NCI-H1694 treated with DMSO at 0.1 percent for 48 hours (cell line): ENCODE measurements at regions not wholly inside any gene's neighbourhood (a gene's known extent, or its start where the extent isn't known, plus 50 kb on each side); places are given as distances from the start of the nearest gene placed in this dataset.

Source experiments
- DNase-seq: peaks from one replicate; lab custom pipeline; 2025; lab: John Stamatoyannopoulos, UW

DNA sequence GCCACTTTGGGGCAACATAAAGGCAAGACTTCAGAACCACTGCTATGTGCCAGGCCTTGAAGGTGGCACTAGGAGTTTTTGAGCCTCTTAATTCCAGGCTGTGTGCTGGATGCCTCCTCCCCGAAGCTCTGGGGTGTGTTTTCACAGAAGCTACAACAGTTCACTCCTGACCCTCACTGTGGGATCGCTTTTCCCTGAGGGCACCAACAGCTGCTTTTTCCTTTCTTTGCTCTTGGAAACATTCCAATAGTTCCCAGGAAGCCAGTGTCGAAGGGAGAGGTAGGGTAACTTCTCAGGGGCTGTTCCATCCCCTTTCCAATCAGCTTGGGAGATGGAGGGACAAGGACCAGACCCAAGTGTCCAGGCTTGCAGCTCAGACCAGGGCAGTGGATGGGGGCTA is 153.4 kb downstream of the C1orf94 start:
- DNase-seq: no peak

DNA sequence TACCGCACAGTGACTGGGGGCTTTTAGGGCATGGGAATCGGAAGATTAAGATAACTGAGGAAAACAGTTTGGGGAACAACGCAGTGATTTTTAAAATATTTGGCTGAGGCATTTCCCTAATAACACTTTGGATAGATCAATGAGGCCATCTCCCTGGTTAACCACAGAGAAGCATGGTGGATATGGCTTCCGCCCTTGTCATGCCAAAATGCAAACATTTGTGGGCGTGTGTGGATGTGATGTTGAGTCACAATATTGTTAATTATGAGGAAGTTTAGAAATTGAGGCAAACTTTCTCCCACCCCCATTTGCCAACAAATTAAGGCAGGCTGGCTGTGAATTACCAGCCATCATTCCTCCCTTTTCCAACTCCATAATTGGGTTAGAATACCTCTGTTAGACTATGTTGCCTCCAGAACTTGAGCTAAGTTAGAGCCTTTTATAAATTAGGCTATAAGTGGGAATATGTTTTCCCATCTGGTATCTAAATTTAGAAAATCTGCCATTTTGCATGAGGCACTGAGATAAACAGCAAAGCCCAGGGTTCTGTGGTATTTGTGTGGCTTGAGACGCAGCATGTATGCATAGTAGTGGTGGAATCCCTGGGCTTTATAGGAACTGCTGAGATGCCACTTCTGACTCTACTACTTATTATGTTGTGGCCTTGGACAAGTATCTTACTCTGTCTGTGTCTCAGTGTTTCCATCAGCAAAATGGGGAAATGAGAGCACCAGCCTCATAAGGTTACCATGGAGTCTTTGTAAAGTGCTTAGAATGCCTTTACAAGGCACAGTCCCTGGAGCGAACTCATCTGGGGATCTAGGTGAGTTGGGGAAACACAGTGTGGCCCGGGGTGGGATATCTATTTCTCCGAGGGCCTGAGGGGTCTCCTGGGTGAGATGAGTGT is 154.6 kb downstream of the C1orf94 start:
- no peak for DNase-seq

DNA sequence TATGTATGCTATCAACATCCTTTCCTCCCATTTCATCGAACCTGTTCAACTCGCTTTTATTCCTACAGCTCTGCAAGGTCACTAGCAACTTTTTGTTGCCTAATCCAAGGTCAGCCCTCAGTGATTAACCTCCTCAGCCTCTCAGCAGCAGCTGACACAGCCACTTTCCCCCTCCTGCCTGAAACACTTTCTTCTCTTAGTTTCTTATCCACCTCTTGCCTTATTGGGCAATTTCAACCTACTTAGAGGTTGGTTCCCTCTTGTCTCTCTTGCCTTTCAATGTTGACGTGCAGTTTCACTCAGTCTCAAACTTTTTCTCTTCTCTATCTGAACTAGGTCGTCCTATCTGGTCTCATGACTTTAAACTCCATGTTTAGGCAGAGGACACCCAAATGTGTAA is 156.3 kb downstream of the C1orf94 start:
- DNase-seq: no peak

DNA sequence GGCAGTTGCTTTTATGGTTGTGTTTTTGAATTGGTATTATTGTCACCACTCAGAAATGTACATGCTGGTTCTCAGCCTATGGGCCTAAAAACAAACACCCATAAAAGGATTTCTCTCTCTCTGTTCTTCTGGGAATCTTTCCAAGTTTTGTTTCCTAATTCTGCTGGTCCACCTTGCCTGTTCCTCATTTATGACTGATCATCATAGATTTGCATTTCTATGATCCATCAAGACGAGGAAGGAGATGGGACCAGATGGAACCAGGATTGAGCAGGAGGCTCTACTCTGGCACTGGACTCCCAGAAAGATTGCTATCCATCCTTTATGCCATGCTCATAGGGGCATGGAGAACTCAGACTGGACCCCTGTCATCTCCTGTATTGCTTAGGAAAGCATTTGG is 162.2 kb downstream of the C1orf94 start:
- no peak for DNase-seq

DNA sequence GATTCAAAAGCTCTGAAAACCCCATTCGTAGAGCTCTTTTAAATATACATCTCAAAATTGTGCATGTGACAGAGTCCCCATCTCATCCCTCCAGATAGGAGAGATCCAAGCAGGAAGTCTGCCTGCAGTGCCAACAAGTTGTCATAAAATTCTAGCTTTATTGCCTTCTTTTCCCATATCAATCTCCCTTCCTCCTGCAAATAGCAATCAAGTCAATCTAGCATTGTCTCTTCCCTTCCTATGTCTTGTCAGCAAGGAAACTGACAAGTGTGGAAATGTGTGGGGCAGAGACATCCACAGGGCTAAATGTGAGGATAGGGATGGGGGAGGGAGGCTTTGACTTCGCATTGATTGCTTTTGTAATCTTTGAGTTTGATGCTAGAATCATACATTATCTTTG is 165.2 kb downstream of the C1orf94 start:
- no peak for DNase-seq

DNA sequence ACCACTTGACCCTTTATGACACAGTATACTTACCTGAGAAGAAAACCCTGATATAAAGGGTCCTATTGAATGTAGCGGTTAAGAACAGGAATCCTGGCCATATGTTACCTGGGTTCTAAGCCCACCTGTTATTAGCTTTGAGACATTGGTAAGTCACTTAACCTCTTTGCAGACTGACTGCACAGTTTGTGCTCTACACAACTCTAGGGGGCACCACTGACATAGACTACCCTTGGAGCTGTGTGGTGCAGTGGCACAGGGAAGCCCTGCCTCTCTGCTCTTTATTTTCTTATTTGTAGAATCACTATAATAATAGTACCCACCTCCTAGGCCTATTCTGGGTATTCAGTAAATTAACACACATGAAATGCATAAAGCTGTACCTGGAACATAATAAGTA is 165.6 kb downstream of the C1orf94 start:
- DNase-seq: peak; percentile 4

DNA sequence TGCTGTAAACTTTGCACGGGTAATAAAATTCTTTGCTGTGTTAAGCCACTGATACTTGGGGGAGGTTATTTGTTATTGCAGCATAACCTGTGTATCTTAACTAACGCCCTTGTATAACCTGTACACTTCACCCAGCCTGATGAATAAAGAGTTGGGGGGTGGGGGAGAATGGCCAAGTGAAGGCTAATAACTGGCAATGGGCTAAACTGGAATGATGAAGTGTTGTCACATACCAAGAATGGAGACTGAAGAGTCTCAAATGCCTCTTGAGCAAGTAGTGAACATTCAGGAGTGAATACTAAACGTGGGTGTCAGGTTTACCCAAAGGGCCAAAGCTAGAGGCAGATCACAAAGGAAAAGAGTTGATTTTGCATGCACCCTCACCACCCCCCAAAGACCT is 169.4 kb downstream of the C1orf94 start:
- DNase-seq: no peak

DNA sequence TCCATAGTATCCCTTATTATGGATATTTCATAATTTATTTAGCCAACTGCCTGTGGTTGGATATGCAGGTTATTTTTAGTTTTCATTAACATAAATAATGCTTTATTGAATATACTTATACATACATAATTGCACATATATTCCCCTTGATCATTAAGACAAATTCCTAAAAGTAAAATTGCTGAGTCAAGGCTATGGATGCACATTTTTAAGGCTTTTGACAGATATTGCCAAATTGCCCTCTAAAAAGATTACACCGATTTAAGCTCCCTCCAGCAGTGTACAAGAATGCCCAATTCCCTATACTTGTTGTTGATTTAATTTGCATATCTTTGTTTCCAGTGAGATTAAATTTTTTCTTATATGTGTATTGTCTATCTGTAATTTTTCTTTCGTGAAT is 176.7 kb downstream of the C1orf94 start:
- DNase-seq: no peak

DNA sequence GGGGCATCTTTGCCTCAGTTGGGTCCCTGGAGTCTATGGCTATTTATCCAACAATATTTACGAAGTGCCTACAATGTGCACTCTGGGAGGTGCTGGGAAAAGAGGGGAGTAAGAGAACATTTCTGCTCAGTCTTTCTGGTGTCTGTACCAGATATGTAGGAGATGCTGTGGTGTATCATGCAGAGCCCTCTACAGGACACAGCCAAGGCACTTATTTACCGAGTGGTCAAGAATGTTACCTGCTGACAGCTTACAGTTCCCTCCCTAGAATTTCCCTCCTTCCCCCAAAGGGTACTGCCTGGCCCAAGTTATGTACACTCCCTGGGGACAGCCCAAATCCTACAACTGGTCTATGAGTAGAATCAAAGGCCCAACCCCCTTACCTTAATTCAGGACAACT is 177.7 kb downstream of the C1orf94 start:
- no peak for DNase-seq

DNA sequence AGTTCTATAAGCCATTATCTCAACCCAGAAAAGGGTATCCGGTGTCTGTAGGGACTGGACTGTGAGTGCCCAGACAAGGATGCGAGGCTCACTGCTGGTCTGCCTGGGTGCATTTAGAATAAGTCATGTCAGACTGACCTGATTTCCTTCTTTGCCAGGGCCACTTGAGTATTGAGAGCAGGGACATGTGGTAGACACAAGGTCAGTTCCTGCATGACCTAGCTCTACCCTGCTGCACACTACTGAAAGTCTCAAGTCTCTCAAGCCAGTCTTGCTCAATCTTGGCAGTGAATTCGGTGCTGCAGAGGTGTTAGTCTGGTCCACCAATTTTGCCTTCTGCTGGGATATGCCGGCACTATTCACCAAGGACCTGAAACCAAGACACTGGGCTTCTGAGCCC is 180.1 kb downstream of the C1orf94 start:
- DNase-seq: no peak

DNA sequence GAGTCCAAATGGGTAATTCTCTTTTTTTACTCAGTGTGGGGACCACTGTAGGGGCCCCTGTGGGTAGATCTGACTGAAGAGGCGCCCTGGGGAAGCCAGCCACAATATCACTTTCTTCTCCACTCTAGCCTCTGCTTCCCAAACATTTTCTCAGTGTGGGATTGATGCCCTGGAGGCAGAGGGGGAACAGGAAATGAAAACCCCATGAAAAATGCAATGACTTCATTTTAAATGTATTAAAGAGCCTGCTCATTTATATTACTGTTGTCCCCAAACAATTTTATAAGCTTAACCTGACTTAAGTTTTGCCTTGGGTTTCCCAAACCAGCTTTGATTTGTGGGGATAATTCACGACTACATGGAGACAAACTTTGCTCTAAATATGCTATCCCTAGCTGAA is 181.9 kb downstream of the C1orf94 start:
- no peak for DNase-seq

DNA sequence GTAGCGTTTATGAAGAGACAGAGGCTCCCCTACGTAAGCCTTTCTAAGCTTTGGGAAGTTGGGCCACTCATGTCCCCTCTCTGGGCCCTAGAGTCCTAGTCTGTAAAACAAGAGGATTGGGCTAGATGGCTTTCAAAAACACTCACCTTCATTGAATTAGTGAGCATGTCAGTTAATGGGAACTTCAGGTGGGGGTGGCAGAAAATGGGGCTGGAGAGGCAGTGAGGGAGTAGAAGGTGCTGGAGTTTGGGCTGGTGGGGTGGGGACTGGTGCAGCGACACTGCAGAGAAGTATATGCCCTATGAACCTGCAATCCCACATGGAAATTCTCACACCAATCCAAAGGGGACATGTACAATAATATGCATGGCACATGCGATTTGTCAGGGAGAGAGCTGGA is 182.7 kb downstream of the C1orf94 start:
- no peak for DNase-seq

DNA sequence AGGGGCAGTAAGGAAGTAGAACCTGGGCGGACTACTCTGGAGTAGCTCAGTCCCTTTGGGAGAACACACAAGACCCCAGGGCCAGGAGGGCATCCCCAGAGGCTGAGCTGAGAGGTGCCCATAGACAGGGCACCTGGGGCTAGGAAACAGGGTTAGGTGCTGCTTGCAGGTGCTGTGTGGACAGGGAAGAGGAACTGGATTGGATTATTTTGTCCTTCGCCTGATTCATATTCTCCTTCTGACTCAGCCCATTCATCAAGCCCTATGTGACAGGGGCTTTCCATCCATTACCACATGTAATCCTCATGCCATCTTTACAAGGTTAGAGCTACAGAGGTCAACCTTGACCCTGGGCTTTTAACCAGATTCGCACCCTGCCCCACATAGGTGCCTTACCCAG is 183.9 kb downstream of the C1orf94 start:
- no peak for DNase-seq

DNA sequence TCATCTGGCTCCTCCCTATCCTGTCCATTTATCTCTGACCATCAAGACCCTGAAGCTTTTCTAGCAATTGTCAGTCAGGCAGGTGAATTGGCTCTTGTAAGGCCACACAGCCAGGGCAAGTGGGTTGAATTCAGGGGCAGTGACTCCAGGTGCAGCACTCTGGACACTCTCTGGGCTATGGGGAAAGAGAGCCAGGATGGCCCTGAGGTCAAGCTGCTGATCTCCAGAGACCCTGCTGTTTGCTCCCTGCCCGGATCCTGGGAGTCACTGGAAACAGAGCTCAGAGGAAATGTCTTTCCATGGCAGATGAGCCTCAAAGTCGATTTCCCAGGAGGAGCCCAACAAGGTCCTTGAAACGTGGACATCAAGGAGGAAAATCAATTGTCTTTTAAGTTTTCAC is 184.4 kb downstream of the C1orf94 start:
- DNase-seq: no peak

DNA sequence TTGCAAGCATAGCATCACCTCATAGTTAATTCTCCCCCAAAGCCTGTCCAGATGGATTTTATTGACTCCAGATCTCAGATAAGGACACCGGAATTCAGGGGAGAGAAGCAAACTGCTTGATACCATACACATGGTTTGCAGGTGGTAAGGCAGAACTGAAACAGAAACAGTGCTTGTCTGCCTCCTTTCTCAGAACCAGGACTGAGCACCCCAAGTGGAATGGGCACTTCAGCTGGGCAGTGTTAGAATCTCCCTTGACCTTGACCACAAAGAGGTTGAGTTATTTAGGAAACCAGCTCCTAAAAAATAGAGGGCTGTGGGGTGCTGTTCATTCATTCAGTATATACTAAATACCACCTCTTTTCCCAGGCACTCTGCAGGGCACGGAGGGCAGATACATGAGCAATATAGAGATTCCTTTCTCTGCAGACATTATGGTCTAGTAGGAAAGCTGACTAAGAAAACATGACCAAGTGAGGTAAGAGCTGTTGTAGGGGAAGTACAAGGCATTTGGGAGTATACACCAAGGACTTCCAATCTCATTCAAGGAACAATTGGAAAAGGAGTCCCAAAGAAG is 185.2 kb downstream of the C1orf94 start:
- no peak for DNase-seq

DNA sequence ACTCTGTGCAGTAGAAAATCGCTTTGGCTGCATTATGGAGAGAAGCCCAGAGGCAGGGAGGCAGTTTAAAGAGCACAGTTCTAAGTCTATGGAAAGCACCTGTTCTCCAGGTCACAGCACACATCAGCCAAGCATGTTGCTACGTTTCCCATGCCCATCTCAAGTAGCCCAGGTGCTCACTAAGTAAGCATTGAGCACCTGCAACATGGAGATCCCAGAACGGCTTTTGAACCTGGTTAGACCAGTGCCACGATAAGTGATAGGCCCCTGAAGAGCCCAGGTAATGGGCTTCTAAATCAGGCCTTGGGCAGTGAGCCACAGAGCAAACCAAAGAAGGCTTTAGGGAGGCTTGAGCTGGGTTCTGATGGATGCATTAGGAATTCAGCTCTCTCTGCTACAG is 186.2 kb downstream of the C1orf94 start:
- no peak for DNase-seq

DNA sequence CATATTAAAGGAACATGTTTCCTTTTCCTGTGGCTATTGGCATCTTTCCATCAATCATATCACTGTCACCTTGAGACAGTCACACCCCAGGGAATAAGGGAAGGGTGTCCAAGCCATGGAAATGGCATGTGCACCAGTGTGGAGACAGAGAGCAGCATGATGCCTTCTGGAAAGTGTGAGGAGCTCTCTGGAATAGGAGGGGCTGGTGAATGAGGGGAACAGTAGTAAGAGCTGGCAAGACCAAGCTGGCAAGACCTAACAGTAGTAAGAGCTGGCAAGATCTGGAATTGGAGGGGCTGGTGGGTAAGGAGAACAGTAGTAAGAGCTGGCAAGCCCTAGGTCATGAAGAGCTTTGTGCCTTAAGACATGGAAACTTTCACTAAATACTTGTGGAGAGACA is 186.7 kb downstream of the C1orf94 start:
- DNase-seq: no peak

DNA sequence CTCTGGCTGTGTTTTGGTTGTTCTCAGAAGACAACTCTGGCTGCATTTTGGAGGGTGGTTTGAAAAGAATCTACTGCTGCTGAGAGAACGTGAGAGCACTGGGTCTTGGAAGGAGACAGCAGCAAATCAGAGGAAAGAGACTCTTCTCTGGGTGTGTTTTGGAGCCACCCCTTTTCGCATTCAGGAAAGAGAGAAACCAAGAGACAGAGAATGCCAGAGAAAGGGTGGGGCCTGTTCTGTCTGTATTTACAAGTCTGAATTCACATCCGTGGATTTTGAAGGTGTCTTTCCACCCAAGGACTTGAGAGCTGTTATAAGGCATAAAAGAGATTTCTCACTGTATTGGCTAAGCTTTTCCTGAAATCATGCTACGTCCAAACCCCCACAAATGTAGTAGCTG is 187.2 kb downstream of the C1orf94 start:
- DNase-seq: no peak

DNA sequence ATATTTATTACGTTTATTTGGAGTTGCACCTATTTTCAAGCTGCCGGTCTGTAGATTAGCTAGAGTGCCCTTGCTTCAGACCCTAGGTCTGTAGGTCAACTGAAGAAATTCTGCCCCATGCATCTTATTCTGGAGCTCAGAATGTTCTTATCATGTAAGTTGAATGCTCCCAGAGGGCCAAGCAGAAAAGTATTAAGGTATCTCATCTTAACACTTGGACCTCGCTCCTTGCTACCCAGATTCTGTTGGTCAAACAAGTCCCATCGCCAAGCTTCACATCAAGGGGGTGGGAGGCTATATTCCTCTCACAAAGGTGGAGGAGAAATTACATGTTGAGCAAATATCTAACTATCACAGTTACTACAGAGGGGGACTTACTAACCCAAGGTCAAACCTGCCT is 187.7 kb downstream of the C1orf94 start:
- DNase-seq: no peak

DNA sequence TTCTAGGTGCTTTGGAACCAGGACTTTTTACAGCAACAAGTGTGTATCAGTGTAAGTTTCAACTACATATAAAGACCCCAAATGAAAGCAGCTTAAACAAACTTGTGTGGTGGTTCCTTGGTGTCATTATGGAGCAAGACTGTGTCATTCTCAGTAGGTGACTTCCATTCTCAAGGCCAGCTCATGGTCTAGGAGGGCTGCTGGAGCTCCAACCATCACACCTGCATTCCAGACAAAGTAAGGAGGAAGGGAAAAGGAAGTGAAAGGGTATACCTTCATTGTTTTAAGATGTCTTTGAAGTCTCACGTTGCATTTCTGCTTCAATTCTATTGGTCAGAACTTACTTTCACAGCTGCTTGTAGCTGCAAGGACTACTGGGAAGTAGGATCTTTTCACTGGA is 188.6 kb downstream of the C1orf94 start:
- DNase-seq: no peak

DNA sequence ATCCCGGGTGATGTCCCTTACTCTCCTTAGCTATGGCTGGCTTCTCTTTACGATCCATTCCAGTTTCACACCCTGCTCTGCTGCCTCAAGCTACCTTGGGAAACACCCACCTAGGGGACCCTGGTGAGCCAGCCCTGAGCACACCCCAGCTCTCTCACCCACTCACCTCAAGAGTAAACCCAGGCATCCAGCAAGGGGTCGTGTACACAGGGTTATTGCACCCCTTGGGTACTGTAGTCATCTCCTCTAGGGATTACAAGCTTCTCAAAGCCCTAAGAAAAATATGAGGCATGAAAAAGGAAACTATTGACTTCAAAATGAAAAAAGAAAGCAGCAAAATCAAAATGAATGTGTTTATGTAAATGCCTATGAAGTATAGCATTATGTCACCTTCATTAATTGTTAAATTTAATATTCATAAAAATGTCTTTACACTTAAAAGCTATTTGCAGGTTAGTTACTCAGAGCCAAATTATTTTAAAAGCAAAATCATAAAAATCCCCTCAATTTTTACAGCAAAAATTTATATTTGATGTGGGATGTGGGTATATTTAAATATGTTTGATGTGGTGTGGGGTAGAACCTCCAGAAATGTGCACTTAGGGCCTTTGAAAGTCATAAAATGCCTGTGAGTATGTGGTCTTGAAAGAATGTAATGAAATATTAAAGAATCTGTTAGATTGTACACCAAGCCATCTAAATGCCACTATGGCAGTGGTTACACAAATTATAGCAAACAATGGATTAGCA is 190.3 kb downstream of the C1orf94 start:
- no peak for DNase-seq

DNA sequence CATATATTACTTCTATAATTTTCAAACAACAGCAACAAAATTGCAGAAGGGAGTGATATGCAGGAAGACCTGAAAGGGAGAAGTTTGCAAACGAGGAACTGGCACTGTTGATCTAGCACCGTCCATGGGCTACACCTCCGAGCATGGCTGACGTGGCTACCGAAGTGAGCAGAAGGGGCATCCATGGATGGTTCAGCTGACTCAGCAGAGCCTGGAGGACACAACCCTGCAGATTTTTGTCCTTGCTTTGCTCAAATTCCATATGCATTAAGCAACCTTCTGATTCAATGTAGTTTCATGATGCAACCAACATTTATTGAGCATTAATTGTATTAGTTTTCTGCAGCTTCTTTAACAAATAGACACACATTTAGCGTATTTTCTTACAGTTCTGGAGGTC is 191.2 kb downstream of the C1orf94 start:
- DNase-seq: no peak
